GM12891 (cell line): ENCODE measurements at regions not wholly inside any gene's neighbourhood (a gene's known extent, or its start where the extent isn't known, plus 50 kb on each side); places are given as distances from the start of the nearest gene placed in this dataset.

Experiments used
- DNase-seq: peaks from one replicate; pipeline ENCODE4 v3.0.0; 2011; ENCODE audit warnings: low spot score; ENCODE audit not compliant: insufficient read length
- FAIRE-seq: peaks from 2 replicates; lab custom pipeline; 2011; peaks lifted over from hg19 to GRCh38; lab: Jason Lieb, UNC
- PAX5 ChIP-seq: IDR thresholded peaks from 2 replicates; pipeline ENCODE4 v1.6.1; 2011; ENCODE audit warnings: low read length, moderate library complexity, mild to moderate bottlenecking; ENCODE audit not compliant: insufficient read depth, severe bottlenecking
- POLR2A ChIP-seq: IDR thresholded peaks from 2 replicates; pipeline ENCODE4 v1.6.1; 2011; ENCODE audit warnings: low read depth, low read length, control low read depth
- POLR2AphosphoS5 ChIP-seq: IDR thresholded peaks from 2 replicates; pipeline ENCODE4 v1.6.1; 2011; ENCODE audit warnings: low read depth, low read length, control low read depth
- POU2F2 ChIP-seq: IDR thresholded peaks from 2 replicates; pipeline ENCODE4 v1.6.1; 2011; ENCODE audit warnings: low read depth, mild to moderate bottlenecking, control low read depth, low read length, moderate library complexity
- SPI1 ChIP-seq: IDR thresholded peaks from 2 replicates; pipeline ENCODE4 v1.6.1; 2011; ENCODE audit warnings: low read depth, low read length, control low read depth
- TAF1 ChIP-seq: IDR thresholded peaks from 2 replicates; pipeline ENCODE4 v1.6.1; 2011; ENCODE audit warnings: low read depth, low read length, control low read depth

- no peak for TF ChIP-seq POLR2A
- TF ChIP-seq SPI1: no peak
- TF ChIP-seq POU2F2: no peak
- no peak for TF ChIP-seq TAF1
- FAIRE-seq: no peak
- DNase-seq: no peak
Observed at GRCh38 chr15:31871887-31872281, 158.4 kb upstream of the CHRNA7 start.

DNA sequence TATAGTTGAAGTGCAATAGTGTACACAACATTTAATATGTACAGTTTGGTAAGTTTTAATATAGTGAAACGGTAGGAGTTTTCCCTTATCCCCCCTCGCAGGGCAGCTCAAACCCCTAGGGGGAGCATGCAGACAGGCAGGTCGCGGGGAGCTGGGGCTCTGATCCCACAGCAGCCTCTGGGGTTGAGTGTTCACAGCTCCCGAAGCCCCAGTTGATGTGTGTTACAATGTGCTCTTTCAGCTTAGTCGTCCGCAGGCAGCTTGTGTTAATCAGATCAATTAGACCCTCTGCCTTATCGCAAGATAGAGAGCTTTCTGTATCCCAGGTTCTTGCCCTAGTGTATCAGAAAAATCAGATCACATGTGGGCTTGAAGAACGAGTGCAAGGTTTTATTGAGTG lies 143.1 kb upstream of the CHRNA7 start:
- TF ChIP-seq TAF1: no peak
- TF ChIP-seq PAX5: no peak
- TF ChIP-seq SPI1: no peak
- FAIRE-seq (no peak), DNase-seq (no peak)

DNA sequence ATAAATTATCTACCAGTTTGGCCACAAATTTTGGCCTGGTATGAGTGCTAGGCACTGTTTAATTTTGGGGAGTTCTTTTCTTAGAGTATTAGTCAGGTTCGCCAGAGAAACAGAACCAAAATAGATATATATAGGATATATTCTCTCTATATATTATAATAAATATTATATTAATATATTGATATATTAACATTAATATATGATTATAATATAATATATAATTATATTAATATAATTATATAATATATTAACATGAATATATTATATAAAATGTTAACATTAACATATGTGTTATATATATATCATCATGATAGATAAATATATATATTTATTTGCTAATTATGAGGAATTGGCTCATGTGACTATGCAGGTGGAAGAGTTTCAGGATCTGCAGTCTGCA lies 137.8 kb upstream of the CHRNA7 start:
- TF ChIP-seq POU2F2 (no peak), TAF1 (no peak), SPI1 (no peak)
- DNase-seq: no peak
- FAIRE-seq: no peak

- FAIRE-seq: no peak
- TF ChIP-seq PAX5 (no peak), POLR2A (no peak), POLR2AphosphoS5 (no peak), POU2F2 (no peak), TAF1 (no peak), SPI1 (no peak)
- DNase-seq: no peak
Observed at GRCh38 chr15:31893780-31894179, 136.5 kb upstream of the CHRNA7 start.

GRCh38 chr15:31897746-31898145 lies 132.6 kb upstream of the CHRNA7 start:
- no peak for TF ChIP-seq POLR2AphosphoS5
- no peak for TF ChIP-seq TAF1
- DNase-seq (no peak), FAIRE-seq (no peak)

DNA sequence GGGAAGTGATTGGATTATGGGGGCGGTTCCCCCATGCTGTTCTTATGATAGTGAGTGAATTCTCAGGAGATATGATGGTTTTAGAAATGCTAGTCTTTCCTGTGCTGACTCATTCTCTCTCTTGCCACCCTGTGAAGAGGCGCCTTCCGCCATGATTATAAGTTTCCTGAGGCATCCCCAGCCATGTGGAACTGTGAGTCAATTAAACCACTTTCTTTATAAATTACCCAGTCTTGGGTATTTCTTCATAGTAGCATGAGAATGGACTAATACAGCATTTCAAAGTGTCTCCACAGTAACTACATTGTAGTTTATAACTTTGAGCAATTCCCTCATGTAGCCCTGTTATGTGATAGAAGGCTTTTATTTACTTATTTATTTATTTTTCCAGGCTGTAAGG lies 128.8 kb upstream of the CHRNA7 start:
- DNase-seq (no peak), FAIRE-seq (no peak)
- TF ChIP-seq TAF1 (no peak), POU2F2 (no peak), PAX5 (no peak), POLR2AphosphoS5 (no peak)

GRCh38 chr15:31905054-31905453 lies 125.3 kb upstream of the CHRNA7 start:
- FAIRE-seq (no peak), DNase-seq (no peak)
- TF ChIP-seq TAF1 (no peak), PAX5 (no peak), POLR2AphosphoS5 (no peak), POLR2A (no peak), POU2F2 (no peak), SPI1 (no peak)

GRCh38 chr15:31925541-31925940 lies 104.8 kb upstream of the CHRNA7 start:
- FAIRE-seq (no peak), DNase-seq (no peak)
- TF ChIP-seq POU2F2 (no peak), POLR2A (no peak), TAF1 (no peak)

GRCh38 chr15:31930967-31931366 lies 99.3 kb upstream of the CHRNA7 start:
- FAIRE-seq (no peak), DNase-seq (no peak)
- TF ChIP-seq POU2F2 (no peak), SPI1 (no peak), PAX5 (no peak), POLR2A (no peak), POLR2AphosphoS5 (no peak), TAF1 (no peak)

- no peak for TF ChIP-seq POLR2AphosphoS5
- TF ChIP-seq POLR2A: no peak
- TF ChIP-seq PAX5: no peak
- TF ChIP-seq POU2F2: no peak
- no peak for TF ChIP-seq TAF1
- TF ChIP-seq SPI1: no peak
- DNase-seq (no peak), FAIRE-seq (no peak)
Observed at GRCh38 chr15:31932576-31932975, 97.7 kb upstream of the CHRNA7 start.

- DNase-seq (no peak), FAIRE-seq (no peak)
- no peak for TF ChIP-seq POU2F2
- no peak for TF ChIP-seq SPI1
- TF ChIP-seq POLR2AphosphoS5: no peak
- no peak for TF ChIP-seq PAX5
- no peak for TF ChIP-seq TAF1
- TF ChIP-seq POLR2A: no peak
Observed at GRCh38 chr15:31934821-31935220, 95.5 kb upstream of the CHRNA7 start.

GRCh38 chr15:31953478-31953877 lies 76.8 kb upstream of the CHRNA7 start:
- TF ChIP-seq POU2F2: no peak
- TF ChIP-seq POLR2A: no peak
- TF ChIP-seq TAF1: no peak
- no peak for TF ChIP-seq PAX5
- no peak for TF ChIP-seq SPI1
- no peak for TF ChIP-seq POLR2AphosphoS5
- FAIRE-seq: no peak
- no peak for DNase-seq
